ENCODE measurements at regions not wholly inside any gene's neighbourhood (a gene's known extent, or its start where the extent isn't known, plus 50 kb on each side); places are given as distances from the start of the nearest gene placed in this dataset.

DNA sequence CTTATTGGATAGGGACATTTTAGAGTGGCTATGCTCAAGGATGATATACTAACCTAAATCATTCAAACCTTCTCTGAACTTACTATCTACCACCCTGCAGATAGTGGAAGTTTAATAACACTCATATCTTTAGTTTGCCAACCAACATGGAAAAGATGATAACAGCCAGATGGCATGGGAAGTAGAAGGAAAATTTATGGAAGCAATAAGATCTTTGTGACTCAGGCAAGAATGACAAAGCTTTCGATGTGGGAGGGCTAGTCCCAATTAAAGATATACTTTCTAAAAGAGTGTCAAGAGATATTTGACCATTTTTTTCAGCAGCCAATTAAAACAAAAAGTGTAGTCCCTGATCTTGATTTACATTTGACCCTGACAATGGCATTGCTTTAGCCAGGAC lies 631.7 kb downstream of the RPS29 start:
- H3K23ac ChIP-seq (ENCODE audit: insufficient read length, low read depth, low read length): no peak overlapping the region
- H3K14ac ChIP-seq (ENCODE audit: insufficient read depth, low read length): no peak overlapping the region
- Mint-ChIP-seq H3K4me3 (no peak overlapping the region), H3K4me1 (no peaks in the 10 kb centered on the region), H3K27me3 (ENCODE audit: low read depth) (no peaks in the 10 kb centered on the region), H3K27ac (no peak overlapping the region), H3K36me3 (ENCODE audit: insufficient read depth in 1 of 3, low read depth in 3 of 3) (no peaks in the 10 kb centered on the region), H3K9me3 (no peaks in the 10 kb centered on the region; a peak in 1 of 5 replicates)
- H3T11ph ChIP-seq (ENCODE audit: low read length): no peak overlapping the region
- H3K18ac ChIP-seq (ENCODE audit: insufficient read length, low read depth, low read length): no peak overlapping the region
- no peaks in the 10 kb centered on the region for H3K23me2 ChIP-seq (ENCODE audit: insufficient read length, low read depth, low read length, poor library complexity, severe bottlenecking)
- TF ChIP-seq, protein P1, sequence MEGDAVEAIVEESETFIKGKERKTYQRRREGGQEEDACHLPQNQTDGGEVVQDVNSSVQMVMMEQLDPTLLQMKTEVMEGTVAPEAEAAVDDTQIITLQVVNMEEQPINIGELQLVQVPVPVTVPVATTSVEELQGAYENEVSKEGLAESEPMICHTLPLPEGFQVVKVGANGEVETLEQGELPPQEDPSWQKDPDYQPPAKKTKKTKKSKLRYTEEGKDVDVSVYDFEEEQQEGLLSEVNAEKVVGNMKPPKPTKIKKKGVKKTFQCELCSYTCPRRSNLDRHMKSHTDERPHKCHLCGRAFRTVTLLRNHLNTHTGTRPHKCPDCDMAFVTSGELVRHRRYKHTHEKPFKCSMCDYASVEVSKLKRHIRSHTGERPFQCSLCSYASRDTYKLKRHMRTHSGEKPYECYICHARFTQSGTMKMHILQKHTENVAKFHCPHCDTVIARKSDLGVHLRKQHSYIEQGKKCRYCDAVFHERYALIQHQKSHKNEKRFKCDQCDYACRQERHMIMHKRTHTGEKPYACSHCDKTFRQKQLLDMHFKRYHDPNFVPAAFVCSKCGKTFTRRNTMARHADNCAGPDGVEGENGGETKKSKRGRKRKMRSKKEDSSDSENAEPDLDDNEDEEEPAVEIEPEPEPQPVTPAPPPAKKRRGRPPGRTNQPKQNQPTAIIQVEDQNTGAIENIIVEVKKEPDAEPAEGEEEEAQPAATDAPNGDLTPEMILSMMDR (conservative IDR thresholded peaks at IDR 0.05): no peak
- H3K56ac ChIP-seq (ENCODE audit: insufficient read length, low read depth, low read length): no peak overlapping the region
- H3K9me3 ChIP-seq (ENCODE audit: control insufficient read depth, low read depth, low read length): no peaks in the 10 kb centered on the region
- H2BK5ac ChIP-seq (ENCODE audit: insufficient read length, low read length): no peak overlapping the region
- WGBS (ENCODE audit: extremely low coverage, insufficient read length, low lambda C conversion rate): no CpG with 5 or more reads among the region's 1 CpG
- no peak overlapping the region for H4K91ac ChIP-seq (ENCODE audit: insufficient read length, low read depth, low read length)
- H3K4ac ChIP-seq (ENCODE audit: low read depth, low read length): no peak overlapping the region
- H4K8ac ChIP-seq (replicated peaks; ENCODE audit: insufficient read length, low read depth, low read length): no peak overlapping the region
- no peak overlapping the region for H2BK20ac ChIP-seq (ENCODE audit: low read depth, low read length, poor library complexity, severe bottlenecking)
- H3K4me2 ChIP-seq (ENCODE audit: insufficient read depth, insufficient read length, low read length): no peak overlapping the region
- H3K27ac ChIP-seq (ENCODE audit: insufficient read length, low read depth, low read length): no peak overlapping the region
- H3K27me3 ChIP-seq (ENCODE audit: insufficient read depth, low read length): no peaks in the 10 kb centered on the region
- H2BK12ac ChIP-seq (ENCODE audit: insufficient read length, low read depth, low read length): no peak overlapping the region
- H4K5ac ChIP-seq (ENCODE audit: insufficient read length, low read depth, low read length): no peak overlapping the region
- H3K79me1 ChIP-seq (ENCODE audit: insufficient read depth, low read depth, low read length, poor library complexity, severe bottlenecking): no peaks in the 10 kb centered on the region
- H3K79me2 ChIP-seq (ENCODE audit: insufficient read depth, low read length): no peaks in the 10 kb centered on the region
- DNase-seq: no peak
- no peak overlapping the region for H2BK120ac ChIP-seq (ENCODE audit: low read depth, low read length, poor library complexity, severe bottlenecking)
- H2AK5ac ChIP-seq (ENCODE audit: insufficient read length, low read length): no peak overlapping the region
- no peaks in the 10 kb centered on the region for H3K4me1 ChIP-seq (ENCODE audit: insufficient read depth, low read length)
- H2AFZ ChIP-seq (ENCODE audit: low read length): no peak overlapping the region
- H4K20me1 ChIP-seq (ENCODE audit: control insufficient read depth, insufficient read depth, insufficient read length): no peaks in the 10 kb centered on the region
- no peak overlapping the region for H3K9ac ChIP-seq (ENCODE audit: extremely low read depth, insufficient read length, low read length)
- H2BK15ac ChIP-seq (ENCODE audit: low read depth, low read length): no peak overlapping the region

Data from H9 (cell line).